GM23338 (cell line): ENCODE measurements at regions not wholly inside any gene's neighbourhood (a gene's known extent, or its start where the extent isn't known, plus 50 kb on each side); places are given as distances from the start of the nearest gene placed in this dataset.

Source experiments
- EZH2 ChIP-seq: fragments of 200-600 bp; sonication (generic); IDR thresholded peaks from one replicate; pipeline ENCODE4 v1.8.0; 2017; ENCODE audit warnings: antibody characterized with exemption, mild to moderate bottlenecking, low read depth; ENCODE audit not compliant: unreplicated experiment
- EZH2phosphoT487 ChIP-seq: fragments of 200-600 bp; sonication (generic); IDR thresholded peaks from one replicate; pipeline ENCODE4 v1.8.1; 2018; ENCODE audit warnings: antibody characterized with exemption; ENCODE audit not compliant: unreplicated experiment
- JUNB ChIP-seq: IDR thresholded peaks from one replicate; pipeline ENCODE4 v1.6.1; 2016; ENCODE audit warnings: antibody characterized with exemption; ENCODE audit not compliant: unreplicated experiment
- POLR2AphosphoS5 ChIP-seq: IDR thresholded peaks from 2 replicates; pipeline ENCODE4 v1.6.1; 2016; ENCODE audit warnings: antibody characterized with exemption, low read depth
- STAT1 ChIP-seq: IDR thresholded peaks from one replicate; pipeline ENCODE4 v1.6.1; 2016; ENCODE audit warnings: antibody characterized with exemption; ENCODE audit not compliant: unreplicated experiment
- ZNF114 ChIP-seq: fragments of 250-450 bp; sonication (Bioruptor Pico); IDR thresholded peaks from 2 replicates; pipeline ENCODE4 v1.5.0; 2020; ENCODE audit warnings: mild to moderate bottlenecking, moderate library complexity
- ZNF331 ChIP-seq: fragments of 250-450 bp; sonication (Bioruptor Pico); IDR thresholded peaks from 2 replicates; pipeline ENCODE4 v1.5.0; 2020; ENCODE audit warnings: low read depth, mild to moderate bottlenecking, moderate library complexity
- TF ChIP-seq, protein P1 (sequence below), 2 experiments: fragments of 200-600 bp in 1 of 2; sonication (generic) in 1 of 2; conservative IDR thresholded peaks; 2 replicates each; pipeline versions ENCODE4 v1.5.1 to v1.6.1; 2016 to 2017; ENCODE audit warnings: antibody characterized with exemption in 2 of 2, low read depth in 2 of 2, mild to moderate bottlenecking in 2 of 2, moderate library complexity in 1 of 2
- TF ChIP-seq, protein P2 (sequence below): IDR thresholded peaks from one replicate; pipeline ENCODE4 v1.6.1; 2018; ENCODE audit warnings: antibody characterized with exemption; ENCODE audit not compliant: unreplicated experiment
- TF ChIP-seq, protein P3 (sequence below): IDR thresholded peaks from 2 replicates; pipeline ENCODE4 v1.6.1; 2016; ENCODE audit warnings: antibody characterized with exemption

GRCh38 chr9:124101969-124102345 lies 90.4 kb downstream of the LHX2 start:
- TF ChIP-seq, protein P1, sequence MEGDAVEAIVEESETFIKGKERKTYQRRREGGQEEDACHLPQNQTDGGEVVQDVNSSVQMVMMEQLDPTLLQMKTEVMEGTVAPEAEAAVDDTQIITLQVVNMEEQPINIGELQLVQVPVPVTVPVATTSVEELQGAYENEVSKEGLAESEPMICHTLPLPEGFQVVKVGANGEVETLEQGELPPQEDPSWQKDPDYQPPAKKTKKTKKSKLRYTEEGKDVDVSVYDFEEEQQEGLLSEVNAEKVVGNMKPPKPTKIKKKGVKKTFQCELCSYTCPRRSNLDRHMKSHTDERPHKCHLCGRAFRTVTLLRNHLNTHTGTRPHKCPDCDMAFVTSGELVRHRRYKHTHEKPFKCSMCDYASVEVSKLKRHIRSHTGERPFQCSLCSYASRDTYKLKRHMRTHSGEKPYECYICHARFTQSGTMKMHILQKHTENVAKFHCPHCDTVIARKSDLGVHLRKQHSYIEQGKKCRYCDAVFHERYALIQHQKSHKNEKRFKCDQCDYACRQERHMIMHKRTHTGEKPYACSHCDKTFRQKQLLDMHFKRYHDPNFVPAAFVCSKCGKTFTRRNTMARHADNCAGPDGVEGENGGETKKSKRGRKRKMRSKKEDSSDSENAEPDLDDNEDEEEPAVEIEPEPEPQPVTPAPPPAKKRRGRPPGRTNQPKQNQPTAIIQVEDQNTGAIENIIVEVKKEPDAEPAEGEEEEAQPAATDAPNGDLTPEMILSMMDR (conservative IDR thresholded peaks at IDR 0.05; ENCODE audit: low read depth in 2 of 2), result no peak
- TF ChIP-seq, protein P2, sequence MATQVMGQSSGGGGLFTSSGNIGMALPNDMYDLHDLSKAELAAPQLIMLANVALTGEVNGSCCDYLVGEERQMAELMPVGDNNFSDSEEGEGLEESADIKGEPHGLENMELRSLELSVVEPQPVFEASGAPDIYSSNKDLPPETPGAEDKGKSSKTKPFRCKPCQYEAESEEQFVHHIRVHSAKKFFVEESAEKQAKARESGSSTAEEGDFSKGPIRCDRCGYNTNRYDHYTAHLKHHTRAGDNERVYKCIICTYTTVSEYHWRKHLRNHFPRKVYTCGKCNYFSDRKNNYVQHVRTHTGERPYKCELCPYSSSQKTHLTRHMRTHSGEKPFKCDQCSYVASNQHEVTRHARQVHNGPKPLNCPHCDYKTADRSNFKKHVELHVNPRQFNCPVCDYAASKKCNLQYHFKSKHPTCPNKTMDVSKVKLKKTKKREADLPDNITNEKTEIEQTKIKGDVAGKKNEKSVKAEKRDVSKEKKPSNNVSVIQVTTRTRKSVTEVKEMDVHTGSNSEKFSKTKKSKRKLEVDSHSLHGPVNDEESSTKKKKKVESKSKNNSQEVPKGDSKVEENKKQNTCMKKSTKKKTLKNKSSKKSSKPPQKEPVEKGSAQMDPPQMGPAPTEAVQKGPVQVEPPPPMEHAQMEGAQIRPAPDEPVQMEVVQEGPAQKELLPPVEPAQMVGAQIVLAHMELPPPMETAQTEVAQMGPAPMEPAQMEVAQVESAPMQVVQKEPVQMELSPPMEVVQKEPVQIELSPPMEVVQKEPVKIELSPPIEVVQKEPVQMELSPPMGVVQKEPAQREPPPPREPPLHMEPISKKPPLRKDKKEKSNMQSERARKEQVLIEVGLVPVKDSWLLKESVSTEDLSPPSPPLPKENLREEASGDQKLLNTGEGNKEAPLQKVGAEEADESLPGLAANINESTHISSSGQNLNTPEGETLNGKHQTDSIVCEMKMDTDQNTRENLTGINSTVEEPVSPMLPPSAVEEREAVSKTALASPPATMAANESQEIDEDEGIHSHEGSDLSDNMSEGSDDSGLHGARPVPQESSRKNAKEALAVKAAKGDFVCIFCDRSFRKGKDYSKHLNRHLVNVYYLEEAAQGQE, result no peak
- TF ChIP-seq ZNF331 (CRISPR knock-in tag) (no peak), POLR2AphosphoS5 (no peak), JUNB (no peak), EZH2phosphoT487 (no peak), STAT1 (no peak), EZH2 (no peak), ZNF114 (CRISPR knock-in tag) (no peak)
- TF ChIP-seq, protein P3, sequence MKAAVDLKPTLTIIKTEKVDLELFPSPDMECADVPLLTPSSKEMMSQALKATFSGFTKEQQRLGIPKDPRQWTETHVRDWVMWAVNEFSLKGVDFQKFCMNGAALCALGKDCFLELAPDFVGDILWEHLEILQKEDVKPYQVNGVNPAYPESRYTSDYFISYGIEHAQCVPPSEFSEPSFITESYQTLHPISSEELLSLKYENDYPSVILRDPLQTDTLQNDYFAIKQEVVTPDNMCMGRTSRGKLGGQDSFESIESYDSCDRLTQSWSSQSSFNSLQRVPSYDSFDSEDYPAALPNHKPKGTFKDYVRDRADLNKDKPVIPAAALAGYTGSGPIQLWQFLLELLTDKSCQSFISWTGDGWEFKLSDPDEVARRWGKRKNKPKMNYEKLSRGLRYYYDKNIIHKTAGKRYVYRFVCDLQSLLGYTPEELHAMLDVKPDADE, result no peak
